ENCODE measurements at regions not wholly inside any gene's neighbourhood (a gene's known extent, or its start where the extent isn't known, plus 50 kb on each side); places are given as distances from the start of the nearest gene placed in this dataset.

DNA sequence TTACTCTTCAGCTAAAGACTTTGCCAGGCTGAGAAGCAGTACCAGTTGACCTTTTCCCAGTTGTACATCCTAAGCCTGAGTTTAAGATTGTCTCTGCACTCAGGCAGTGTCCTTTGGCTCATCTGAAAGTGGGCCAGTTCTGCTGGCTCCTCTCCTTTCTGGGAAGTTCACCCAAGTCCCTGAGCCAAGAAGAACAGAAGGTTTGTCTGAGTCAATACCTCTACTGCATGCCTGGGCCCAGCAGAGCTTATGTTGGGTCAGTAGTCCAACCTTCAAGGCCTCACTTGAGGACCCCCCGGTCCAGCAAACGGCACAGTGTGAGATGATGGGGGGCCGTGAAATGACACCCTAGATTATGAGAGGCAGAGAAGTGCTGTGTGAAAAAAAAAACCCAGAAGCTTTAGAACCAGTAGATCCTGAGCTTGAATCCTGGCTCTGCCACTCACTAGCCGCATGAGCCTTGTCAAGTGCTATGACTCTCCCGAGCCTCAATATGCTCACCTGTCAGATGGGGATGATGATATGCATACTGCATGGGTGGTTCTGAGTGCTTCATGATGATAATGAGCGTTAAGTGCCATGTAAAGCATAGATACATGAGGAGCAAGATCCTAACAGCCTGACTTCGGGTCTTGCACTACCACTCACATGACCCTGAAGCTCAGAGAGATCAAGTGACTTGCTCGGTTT, 156.0 kb downstream of the MACROH2A1 start:
- peak; percentile 28 to 78 for DNase-seq (ENCODE audit: low spot score in 2 of 2)
- H3K4me3 ChIP-seq (ENCODE audit: low read depth, poor library complexity, severe bottlenecking): no peak overlapping the region
- intact Hi-C loops (cut with DNase I; ENCODE audit: low total_unique reads): no loop called here
- WGBS, 2 donors: 65 to 82% methylated on average over 8 of the region's 8 CpGs
- TF ChIP-seq POLR2A (IDR thresholded peaks at IDR 0.05): no peak
- TF ChIP-seq, protein P1, sequence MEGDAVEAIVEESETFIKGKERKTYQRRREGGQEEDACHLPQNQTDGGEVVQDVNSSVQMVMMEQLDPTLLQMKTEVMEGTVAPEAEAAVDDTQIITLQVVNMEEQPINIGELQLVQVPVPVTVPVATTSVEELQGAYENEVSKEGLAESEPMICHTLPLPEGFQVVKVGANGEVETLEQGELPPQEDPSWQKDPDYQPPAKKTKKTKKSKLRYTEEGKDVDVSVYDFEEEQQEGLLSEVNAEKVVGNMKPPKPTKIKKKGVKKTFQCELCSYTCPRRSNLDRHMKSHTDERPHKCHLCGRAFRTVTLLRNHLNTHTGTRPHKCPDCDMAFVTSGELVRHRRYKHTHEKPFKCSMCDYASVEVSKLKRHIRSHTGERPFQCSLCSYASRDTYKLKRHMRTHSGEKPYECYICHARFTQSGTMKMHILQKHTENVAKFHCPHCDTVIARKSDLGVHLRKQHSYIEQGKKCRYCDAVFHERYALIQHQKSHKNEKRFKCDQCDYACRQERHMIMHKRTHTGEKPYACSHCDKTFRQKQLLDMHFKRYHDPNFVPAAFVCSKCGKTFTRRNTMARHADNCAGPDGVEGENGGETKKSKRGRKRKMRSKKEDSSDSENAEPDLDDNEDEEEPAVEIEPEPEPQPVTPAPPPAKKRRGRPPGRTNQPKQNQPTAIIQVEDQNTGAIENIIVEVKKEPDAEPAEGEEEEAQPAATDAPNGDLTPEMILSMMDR (IDR thresholded peaks at IDR 0.05): no peak

DNA sequence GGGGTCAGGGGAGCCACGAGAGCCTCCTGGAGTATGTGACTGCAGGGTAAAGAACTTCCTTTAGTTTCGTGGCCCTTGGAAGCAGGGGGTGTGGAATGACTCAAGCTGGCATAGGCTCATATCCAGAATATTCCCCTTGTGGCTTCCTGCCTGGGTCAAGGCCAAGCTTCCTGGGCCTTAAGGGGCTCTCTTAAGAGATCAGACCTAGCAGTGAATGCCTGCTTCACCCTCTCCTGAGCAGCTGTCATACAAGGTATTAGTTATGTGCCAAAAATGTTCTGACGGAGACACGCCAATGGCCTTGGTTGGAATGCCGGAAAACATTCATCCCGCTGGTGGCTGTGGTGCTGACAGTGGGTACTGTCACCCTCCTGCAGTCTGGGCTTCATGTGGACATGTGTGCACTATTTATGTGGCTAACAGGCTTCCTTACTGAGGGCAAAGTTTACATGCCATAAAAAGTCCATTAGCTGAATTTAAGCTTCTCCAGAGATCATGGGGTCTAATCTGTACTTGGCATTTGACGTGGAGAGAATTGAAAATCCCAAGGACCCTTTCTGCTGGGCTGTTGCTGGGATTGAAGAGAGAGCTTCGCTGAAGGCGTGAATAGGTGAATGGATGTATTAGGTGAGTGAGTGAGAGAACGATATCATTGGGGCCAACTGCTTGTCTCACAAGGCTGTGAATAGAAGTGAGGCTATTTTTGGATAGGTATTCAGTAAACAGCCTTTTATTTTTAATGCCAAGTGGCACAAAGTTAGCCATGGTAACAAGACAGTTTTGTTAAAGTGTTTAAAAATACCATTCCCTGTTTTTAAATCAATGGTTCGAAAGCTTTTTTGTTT, 156.8 kb downstream of the MACROH2A1 start:
- peak in 1 of 2 donors; percentile 68 for DNase-seq (ENCODE audit: low spot score in 2 of 2)
- intact Hi-C loops (cut with DNase I; ENCODE audit: low total_unique reads): no loop called here
- 59 to 61% methylated on average over 11 of the region's 11 CpGs for WGBS, 2 donors
- H3K4me3 ChIP-seq (ENCODE audit: low read depth, poor library complexity, severe bottlenecking): no peak overlapping the region
- TF ChIP-seq, protein P1 (IDR thresholded peaks at IDR 0.05): no peak
- no peak for TF ChIP-seq POLR2A (IDR thresholded peaks at IDR 0.05)

DNA sequence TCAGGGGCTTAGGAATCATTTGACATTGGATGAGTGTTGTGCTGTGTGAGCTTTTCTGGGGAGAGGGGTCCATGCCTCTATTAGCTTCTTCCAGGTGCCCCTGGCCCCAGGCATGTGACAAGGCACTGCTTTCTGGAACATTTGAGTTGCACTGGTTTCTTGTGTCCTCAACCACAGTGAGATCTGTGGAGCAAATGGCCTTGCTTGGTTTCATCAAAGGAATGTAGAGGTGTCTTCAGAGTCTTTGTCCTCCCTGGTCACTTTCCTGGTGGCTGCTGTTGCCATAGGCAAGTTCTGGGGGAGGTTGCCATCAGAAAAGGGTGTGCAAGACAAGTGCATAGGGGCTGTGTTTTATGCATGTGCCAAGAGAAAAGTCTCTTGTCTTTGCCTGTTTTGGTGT, 157.5 kb downstream of the MACROH2A1 start:
- H3K4me3 ChIP-seq (ENCODE audit: low read depth, poor library complexity, severe bottlenecking): no peak overlapping the region
- intact Hi-C loops (cut with DNase I; ENCODE audit: low total_unique reads): no loop called here

DNA sequence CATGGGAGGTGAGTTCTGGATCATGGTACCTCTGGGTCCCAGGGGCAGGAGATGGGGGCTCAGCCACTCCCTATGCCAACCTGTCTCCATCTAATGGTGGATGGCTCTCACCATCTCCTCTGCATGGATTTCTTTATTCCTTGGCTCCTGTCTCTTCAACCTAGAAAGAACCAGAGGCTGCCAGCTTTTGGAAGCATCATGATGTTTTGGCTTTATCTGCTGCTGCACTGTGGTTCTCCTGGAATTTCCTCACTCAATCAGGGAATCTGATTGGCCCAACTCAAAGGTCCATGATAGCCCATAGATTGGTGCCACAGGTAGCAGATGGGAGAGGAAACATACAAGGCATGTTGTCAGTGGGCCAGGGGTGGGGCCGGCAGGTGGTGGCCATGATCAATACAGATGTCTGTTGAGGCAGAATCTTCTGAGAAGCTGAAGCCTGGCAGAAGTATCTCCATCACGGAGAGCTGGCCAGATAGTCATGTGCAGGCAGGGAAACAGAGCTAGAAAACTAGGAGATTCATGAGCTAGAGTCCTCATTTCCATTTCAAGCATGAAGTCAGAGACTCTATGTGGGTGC, 158.2 kb downstream of the MACROH2A1 start:
- 76 to 81% methylated on average over 2 of the region's 2 CpGs for WGBS, 2 donors
- TF ChIP-seq, protein P1 (IDR thresholded peaks at IDR 0.05): no peak
- TF ChIP-seq POLR2A (IDR thresholded peaks at IDR 0.05): no peak
- no peak overlapping the region for H3K4me3 ChIP-seq (ENCODE audit: low read depth, poor library complexity, severe bottlenecking)
- intact Hi-C loops (cut with DNase I; ENCODE audit: low total_unique reads): no loop called here
- DNase-seq (ENCODE audit: low spot score in 2 of 2): peak in 1 of 2 donors; percentile 78

More for the DNA sequence above, 157.5 kb downstream of the MACROH2A1 start:
- TF ChIP-seq, protein P1 (IDR thresholded peaks at IDR 0.05): no peak
- no peak for TF ChIP-seq POLR2A (IDR thresholded peaks at IDR 0.05)
- DNase-seq (ENCODE audit: low spot score in 2 of 2): no peak

DNA sequence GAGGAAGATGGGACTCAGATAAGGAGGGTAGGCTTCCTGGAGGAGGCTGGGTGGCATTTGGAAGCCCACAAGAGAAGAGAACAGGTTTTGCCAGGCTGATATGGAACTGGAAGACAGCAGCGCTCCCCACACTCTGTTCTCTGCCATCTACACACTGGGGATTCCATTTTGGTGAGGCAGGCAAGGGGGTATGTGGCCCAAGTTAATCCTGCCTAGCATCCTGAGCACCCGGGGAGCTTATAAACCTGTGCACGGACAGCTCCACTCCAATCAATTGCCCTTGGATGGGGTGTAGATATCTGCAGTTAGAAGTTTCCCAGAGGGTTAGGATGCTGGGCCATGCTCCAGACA, 158.8 kb downstream of the MACROH2A1 start:
- no peak overlapping the region for H3K4me3 ChIP-seq (ENCODE audit: low read depth, poor library complexity, severe bottlenecking)
- intact Hi-C loops (cut with DNase I; ENCODE audit: low total_unique reads): no loop called here
- TF ChIP-seq POLR2A (IDR thresholded peaks at IDR 0.05): no peak
- TF ChIP-seq, protein P1 (IDR thresholded peaks at IDR 0.05): no peak
- DNase-seq (ENCODE audit: low spot score in 2 of 2): no peak
- 97% methylated on average over 3 of the region's 3 CpGs for WGBS, 2 donors

Data from lower leg skin (tissue), 4 donors.